GM21360 (cell line): ENCODE measurements at regions not wholly inside any gene's neighbourhood (a gene's known extent, or its start where the extent isn't known, plus 50 kb on each side); places are given as distances from the start of the nearest gene placed in this dataset.
"Not testable (repeated sequence)": the region's sequence is repeated elsewhere in the genome, so short reads cannot be mapped to it uniquely, and the experiment has no call there.

Source experiments
- ATAC-seq: cut with Tn5 transposase; IDR thresholded peaks from one replicate; pipeline ENCODE4 v1.9.1; 2021; ENCODE audit warnings: mild to moderate bottlenecking, moderate library complexity; ENCODE audit not compliant: unreplicated experiment

DNA sequence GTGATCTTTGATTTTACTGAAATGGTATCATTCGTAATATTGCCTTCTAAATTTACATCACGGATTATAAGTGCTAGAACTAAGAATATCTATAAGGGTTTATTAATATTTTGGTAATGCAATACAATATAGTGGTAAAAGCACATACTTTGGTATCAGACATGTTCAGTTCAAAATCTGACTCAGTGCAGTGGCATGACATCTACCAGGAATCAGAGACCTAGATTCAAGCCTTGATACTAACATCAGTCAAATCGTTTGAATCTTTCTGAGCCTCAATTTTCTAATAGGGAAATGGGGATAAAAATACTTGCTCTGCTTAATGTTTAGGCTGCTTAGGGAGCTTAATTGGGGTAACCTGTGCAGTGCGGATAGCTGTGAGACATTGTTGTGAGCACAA lies 488.0 kb downstream of the BCKDHB start:
- no peak for ATAC-seq

DNA sequence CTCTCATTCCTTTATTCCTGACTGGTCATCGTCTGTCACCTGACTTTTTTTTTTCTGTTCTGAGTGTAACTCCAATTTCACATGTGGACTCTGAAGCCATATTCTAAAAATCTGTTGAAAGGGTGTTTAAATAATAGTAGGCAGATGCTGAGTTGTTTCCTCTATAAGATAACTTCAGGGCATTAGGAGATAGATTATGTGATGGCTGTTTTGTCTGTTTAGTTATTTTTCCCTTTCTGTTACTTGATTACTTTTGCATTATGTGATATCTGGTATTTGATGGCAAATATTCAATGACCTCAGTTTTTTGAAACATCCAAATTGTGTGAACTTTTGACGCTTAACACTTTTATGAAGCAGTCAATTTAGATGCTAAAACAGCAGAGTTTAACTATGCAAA lies 486.0 kb downstream of the BCKDHB start:
- ATAC-seq, result no peak

DNA sequence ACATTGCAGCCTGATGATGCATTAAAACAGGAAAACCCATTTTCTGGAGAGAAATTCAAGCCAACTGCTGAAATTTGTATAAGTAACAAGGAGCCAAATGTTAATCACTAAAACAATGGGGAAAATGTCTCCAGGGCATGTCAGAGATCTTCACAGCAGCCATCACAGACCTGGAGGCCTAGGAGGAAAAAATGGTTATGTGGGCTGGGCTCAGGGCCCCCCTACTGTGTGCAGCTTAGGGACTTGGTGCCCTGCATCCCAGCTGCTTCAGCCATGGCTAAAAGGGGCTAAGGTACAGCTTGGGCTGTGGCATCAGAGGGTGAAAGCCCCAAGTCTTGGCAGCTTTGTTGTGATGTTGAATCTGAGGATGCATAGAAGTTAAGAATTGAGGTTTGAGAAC lies 479.8 kb downstream of the BCKDHB start:
- no peak for ATAC-seq

DNA sequence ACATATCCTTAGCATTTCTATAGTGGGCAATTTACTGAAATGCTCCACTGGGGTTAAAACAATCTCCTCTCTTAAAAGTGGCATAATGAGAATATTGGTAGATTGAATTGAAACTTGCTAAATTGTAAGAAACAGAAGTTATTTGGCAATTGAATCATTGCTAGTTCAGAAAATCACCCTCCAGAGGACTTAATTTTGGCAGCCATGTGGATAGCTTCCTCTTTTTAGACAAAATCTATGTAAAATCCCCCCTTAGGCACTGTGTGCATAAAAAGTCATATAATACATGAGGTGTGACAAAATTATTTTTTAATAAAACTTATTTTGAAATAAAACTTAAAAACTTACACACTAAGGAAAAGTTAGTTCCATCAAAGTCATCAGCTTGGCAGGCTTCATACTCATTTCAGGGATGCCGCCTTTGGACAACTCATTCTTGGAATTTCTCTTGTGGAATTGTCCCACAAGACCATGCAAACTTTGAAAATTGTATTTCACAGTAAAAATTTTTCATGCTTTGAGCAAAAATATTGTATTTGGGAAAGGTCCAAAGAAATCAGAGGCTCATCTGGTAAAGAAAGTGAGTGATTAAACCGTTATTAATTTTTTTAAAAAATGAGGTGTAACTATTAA lies 473.0 kb downstream of the BCKDHB start:
- no peak for ATAC-seq

DNA sequence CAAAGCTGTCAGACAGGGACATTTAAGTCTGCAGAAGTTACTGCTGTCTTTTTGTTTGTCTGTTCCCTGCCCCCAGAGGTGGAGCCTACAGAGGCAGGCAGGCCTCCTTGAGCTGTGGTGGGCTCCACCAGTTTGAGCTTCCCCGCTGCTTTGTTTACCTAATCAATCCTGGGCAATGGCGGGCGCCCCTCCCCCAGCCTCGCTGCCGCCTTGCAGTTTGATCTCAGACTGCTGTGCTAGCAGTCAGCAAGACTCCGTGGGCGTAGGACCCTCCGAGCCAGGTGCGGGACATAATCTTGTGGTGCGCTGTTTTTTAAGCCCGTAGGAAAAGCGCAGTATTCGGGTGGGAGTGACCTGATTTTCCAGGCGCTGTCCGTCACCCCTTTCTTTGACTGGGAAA lies 466.8 kb downstream of the BCKDHB start:
- ATAC-seq, result not testable (repeated sequence)

DNA sequence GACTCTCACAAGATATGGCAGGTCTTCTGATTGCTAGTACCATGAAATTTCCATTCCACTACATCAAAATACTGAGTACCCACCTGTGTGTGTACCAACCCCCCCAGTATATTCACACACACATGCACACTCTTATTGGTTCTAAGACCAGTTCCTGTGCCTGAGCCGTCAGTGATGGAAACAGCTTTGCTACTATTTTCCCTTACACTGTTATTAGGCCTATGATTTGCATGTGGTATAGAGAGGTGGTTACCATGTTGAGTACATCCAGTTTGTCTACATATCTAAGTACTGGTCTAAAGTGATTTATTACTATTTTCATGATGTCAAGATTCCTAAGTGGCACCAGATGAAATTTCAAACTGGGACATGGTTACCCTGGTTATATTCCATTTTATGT lies 459.9 kb downstream of the BCKDHB start:
- peak; percentile 62 for ATAC-seq

DNA sequence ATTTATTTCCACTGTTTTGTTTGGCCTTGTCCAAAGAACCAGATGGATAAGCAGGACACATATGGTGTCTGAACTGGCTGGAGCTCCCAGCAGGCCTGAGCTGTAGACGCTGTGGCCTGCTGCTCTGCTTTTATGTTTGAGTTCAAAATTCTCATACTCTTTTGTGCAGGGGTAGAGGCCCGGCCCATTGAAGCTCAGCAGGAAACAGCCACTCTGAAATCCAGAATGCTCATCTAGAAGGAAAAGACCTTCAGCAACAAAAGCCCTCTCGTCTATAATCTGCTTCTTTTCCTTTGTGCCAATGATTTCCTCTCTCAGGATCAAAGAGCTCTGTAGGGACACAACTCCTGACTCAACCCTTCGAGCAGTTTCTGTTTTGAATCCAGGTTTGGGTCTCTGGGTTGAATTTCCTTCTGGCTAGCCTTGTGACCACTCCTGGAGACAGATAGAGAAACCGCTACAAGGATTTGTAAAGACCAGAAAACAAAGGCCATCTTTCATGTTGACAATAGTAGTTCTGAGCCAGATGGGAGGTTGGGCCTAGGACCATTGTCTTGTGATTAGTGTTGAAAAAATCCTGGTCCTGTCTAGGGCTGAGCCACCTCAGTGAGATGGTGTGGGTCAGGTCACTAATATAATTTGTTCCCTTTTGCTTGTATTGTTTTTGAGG lies 446.7 kb downstream of the BCKDHB start:
- no peak for ATAC-seq

DNA sequence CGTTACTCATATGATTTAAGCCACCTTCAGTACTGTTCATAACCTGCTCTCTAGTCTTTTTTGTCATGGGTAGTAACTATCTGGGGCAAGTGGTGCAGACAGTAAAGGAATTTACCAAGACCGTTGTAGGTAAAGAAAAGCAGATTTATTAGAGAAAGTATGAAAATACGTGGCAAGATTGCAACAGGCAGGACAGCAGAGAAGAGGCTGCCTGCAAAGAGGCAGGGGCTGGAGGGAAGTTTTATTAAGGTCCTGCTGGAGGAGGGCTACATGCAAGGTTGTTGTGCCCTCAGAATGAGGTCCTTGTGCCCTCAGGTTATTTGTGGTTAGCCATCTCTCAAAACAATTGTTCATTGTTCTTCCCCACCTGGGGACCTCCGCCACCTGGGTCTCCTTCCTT lies 444.3 kb downstream of the BCKDHB start:
- ATAC-seq, result no peak

DNA sequence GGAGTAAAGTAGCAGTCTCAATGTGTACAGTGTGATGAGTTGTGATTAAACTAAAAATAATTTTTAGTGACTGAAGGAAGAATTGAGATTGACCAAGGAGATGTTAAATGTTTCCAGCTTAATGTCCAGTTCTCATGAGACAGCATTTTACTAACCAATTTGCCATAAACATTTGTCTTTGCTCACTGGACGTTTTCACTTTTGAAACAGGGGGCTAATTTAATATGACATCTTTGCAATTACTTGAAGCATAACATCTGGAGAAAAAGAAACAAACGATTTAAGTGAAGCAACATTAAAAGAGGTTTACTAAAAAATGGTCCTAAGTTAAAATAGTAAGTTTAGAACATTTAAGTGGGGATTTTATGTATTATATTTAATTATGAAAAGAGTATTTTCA lies 443.8 kb downstream of the BCKDHB start:
- ATAC-seq, result no peak

DNA sequence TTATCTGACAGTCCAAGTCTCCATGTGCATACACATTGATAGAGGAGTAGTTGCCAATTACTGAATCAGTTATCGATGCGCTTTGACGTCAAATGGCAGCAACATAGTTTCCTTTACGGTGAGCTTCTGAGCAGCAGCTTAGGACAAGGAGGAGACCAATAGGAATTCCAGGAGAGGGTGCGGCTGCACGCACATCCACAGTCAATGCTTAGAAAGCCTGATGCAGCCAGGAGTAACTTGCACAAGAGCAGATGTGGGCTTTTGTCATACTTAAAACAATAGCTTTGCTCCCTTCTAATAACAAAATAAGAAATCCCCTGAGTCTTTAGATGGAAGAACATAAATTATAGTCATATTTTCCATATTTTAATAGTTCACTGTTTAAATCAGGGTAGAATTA lies 442.1 kb downstream of the BCKDHB start:
- ATAC-seq, result no peak

DNA sequence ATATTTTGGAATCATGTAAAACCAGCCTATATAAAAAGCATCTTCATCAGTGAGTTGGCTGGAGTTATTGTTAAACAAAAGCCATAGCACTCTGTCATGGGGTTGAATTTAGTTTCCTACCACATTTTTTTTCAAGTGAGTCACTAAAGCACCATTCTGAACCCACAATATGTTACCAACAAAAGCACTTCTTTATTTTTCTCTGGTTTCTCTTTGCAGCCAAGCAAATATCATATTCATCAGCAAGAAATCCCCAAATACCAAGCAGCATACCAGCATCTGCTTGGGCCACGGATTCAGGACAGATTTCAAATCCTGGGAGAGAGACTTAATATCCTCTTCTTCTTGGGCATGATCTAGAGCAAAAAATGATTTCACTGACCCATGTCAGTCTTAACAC lies 441.4 kb downstream of the BCKDHB start:
- ATAC-seq, result no peak

DNA sequence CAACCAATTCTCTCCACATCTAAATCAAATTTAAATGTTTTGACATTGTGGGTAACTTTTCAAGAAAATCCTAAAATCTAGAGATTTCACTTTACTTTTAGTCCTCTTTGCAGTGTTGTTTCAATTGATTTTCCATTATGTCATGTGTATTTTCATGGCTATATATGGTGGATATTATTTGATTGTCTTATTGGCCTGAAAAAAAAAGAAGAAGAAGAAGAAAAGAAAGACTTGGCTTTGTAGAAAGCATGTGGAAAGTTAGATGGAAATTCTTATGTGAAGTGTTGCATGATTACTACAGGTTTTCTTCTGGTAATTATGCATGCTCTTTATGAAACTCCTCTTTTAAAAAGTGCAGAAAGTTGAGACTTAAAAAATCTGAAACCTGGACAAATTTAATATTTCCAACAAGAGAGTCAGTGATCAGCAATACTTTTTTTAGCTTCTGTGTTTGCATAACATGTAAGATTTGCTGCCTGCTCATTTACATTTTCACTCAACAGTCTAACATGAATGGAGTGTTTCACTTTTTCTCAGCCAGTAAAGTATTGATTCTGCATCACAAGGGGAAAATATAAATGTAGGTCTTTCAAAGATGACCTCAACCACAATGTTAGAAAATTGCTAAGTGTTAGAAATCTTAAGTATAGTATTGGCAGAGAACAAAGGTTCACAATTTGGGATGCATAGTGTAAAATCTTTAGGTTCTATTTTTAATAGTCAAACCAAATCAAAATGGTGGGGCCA lies 438.7 kb downstream of the BCKDHB start:
- no peak for ATAC-seq

DNA sequence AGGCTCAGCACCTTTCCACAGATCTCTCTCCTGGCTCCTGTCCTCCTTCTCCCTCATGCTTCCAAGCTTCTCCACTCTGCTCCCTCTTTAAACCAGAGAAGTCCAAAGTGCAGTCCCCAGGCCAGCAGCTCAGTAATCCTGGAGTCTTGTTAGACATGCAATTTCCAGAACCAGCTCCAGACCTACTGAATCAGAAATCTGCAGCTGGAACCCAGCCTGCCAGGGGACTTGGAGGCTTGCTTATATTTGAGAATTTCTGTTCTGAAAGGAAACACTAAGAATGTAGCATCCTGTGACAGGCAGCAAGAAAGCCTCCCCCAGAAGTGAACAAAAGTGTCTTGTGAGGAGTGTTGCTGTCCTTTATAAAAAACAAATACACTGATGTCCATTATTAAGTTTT lies 438.1 kb downstream of the BCKDHB start:
- ATAC-seq, result no peak

DNA sequence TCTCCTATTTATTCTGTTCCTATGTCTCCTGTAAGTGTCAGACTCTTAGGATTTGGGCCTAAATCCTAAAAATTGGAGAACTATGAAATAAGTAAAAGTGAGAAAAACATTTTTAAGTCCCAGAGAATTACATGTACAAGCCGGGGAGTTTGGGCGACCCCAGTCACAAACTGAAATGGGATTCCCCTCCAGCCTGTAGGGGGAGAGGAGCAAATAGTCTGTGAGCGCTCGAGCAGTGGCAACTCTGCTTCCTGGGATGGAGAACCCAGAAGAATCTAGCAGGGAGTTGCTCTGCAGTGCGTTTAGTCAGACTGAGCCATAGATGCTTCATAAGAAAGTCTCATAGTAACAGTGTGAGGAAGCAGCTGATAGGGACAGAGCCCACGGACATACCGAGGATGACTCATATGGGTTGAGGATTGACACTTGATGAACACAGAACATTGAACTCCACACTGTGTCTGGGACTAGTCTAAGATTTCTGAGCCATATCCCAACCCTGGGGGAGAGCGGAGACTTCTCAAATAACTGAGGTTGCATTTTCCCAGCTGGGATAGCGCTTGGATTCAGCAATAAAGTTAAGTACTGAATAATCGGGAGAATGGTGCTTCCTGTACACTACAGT lies 437.2 kb downstream of the BCKDHB start:
- ATAC-seq, result no peak

DNA sequence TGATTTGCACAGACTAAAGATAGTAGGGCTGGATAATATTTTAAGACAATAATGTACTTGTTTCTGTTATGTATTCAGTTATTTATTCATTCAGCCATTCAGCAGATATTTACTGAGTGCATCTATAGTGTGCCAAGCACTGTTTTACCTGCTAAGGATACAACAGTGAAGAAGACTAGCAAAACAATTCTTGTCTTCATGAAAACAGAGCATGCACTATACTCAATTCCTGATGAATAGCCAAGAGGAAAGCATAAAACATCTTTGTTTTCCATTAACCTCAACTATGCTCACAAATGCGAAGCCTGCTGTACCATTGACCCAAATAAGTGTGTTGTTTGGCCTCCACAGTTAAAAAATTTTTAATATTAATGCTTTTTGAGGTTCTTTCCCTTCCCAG lies 436.7 kb downstream of the BCKDHB start:
- ATAC-seq, result no peak

DNA sequence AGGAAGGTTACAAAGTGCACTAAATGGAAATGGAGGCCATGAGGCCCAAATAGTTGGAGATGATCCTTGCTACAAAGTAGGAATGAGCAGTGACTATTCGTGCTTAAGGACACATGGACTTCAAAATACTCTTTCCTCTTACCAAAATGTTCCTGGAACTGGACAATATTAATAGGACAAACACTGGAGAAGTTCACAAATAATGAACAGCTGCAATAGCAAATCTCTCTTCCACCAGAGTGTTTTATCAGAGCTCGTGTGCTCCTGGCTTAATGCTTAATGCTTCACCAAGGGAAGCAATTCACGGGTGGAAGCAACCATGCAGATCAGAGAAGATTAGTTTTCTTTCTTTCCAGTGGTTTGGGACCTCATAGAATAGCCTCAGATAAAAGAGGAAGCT lies 435.4 kb downstream of the BCKDHB start:
- ATAC-seq, result no peak

DNA sequence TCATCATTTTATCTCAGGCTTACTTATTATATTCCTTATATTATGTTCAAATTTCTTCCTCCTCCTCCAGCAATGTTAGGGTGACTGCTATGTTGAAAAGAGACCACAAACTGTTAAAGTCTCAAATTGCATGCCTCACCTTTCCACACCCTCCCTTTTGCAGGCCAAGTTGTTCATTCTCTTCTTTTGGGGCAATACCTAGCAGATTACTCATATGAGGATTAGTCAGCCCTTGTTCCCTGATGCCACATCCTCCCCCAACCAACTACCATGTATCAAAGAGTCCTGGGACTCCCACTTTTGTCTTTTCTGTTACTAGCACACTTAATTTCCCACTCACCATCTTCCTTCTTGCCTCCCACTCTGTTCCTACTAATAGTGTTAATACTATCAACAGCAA lies 434.7 kb downstream of the BCKDHB start:
- ATAC-seq, result no peak

DNA sequence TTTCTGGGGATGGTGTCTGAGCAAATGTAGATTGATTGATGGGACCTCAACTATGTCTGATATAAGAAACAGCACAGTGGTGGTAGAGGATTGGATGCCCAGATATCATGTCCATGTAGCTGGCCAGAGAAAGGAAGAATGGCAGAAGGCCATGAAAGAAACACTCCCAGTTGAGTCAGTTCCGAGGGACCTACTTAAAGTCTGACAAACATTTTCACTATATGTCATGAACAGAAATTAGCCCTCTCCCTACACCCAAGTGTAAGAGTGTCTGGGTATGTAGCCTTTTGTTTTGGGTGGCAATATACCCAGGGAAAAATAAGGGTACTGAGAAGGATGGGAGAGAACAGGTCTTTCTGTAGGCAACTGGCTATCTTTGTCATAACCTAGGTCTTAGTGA lies 434.2 kb downstream of the BCKDHB start:
- ATAC-seq, result no peak

DNA sequence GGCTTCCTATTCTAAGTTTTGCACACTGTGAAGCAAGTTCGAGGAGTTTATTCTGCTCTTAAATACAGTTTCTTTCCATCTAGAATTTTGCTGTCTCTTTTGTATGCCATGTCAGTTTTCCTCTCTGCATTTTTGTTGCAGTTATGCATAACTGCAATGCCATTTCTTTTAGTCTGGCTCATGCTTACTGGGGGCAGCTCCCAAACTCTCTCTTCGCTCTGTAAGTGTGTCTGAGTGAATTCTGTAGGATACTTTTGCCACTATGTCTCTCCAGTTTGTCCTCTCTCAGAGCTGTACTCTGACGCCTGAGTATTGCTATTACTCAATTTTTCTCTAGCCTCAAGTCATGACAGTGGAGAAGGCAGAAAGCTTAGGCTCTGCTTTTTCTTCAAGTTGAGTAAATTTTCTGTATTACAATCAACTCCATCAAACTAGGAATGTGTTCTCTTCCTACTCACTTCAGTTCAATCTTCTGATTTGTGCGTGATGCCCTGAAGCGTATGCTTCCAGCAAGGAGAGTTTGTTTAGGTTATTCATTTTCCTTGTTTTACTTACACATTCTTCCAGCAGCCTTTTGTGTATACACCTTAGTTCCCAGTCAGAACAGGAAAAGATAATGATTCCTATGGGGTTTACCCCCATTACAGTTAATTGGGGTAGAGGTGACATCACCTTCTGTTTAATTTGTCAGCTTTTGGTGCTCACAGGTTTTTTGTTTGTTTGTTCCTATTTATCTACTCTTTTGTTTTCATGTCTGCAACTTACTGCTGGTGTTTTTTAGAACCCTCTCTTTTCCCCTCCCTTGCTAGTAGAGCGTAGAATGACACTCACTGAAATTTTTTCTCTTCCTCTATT lies 430.9 kb downstream of the BCKDHB start:
- ATAC-seq, result no peak

DNA sequence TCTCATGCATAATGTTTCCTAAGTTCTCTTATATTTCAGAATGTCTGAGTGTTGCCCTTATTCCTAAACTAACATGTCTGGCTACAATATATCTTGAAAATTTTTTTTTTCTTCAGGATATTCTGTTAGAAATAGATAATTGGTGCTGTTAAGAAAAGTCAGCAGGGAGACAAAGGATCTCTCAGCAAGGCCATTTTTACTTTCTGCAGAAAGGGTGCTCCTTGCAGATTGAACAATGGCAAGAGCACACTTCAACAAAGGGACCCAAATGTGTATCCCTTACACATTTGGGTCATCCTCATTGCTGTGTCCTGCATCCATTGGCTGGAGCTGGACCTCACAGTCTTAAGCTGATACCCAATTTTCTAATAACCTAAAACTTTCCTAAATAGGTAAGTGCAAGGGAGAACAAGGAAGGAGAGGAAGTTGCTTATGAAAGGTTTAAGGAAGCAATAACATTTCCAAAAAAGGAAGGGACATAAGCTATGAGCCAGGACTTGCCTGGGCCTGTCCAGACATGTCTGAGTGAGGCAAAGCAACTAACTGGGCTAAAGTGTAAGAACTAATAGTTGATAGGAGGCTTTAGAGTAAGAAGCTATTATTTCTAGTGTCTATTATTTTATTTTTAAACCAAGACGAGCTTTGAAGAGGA lies 429.6 kb downstream of the BCKDHB start:
- ATAC-seq, result no peak
